ENCODE measurements at regions not wholly inside any gene's neighbourhood (a gene's known extent, or its start where the extent isn't known, plus 50 kb on each side); places are given as distances from the start of the nearest gene placed in this dataset.

- TF ChIP-seq POLR2A (IDR thresholded peaks at IDR 0.05) (no peak), CTCF (IDR thresholded peaks at IDR 0.05) (no peak)
These were observed 155.6 kb upstream of the SFSWAP start for GRCh38 chr12:131555197-131555846.

Data from lower leg skin (tissue), 3 donors.